HepG2 (cell line): ENCODE measurements at regions not wholly inside any gene's neighbourhood (a gene's known extent, or its start where the extent isn't known, plus 50 kb on each side); places are given as distances from the start of the nearest gene placed in this dataset.

Source experiments
- CBFB ChIP-seq: sonication (generic); formaldehyde crosslinking; IDR thresholded peaks from 2 replicates; pipeline ENCODE4 v1.4.0; 2020; ENCODE audit warnings: missing genetic modification reagents
- FLYWCH1 ChIP-seq: sonication (generic); formaldehyde crosslinking; IDR thresholded peaks from 2 replicates; pipeline ENCODE4 v1.8.1; 2023; ENCODE audit warnings: mild to moderate bottlenecking, missing genetic modification reagents
- HOXA9 ChIP-seq: sonication (generic); formaldehyde crosslinking; IDR thresholded peaks from 2 replicates; pipeline ENCODE4 v1.8.1; 2022; ENCODE audit warnings: missing genetic modification reagents, mild to moderate bottlenecking, moderate library complexity, borderline replicate concordance
- IRX3 ChIP-seq: sonication (generic); formaldehyde crosslinking; IDR thresholded peaks from 2 replicates; pipeline ENCODE4 v1.8.1; 2023; ENCODE audit warnings: mild to moderate bottlenecking, low read depth, missing genetic modification reagents, borderline replicate concordance
- JUNB ChIP-seq: sonication (generic); formaldehyde crosslinking; IDR thresholded peaks from 2 replicates; pipeline ENCODE4 v1.8.0; 2022; ENCODE audit warnings: missing genetic modification reagents, mild to moderate bottlenecking, borderline replicate concordance
- KDM6A ChIP-seq: IDR thresholded peaks from 2 replicates; pipeline ENCODE4 v1.6.1; 2016; ENCODE audit warnings: low read depth
- NFE2L1 ChIP-seq: sonication (generic); formaldehyde crosslinking; IDR thresholded peaks from 2 replicates; pipeline ENCODE4 v1.4.0; 2020; ENCODE audit warnings: missing genetic modification reagents, mild to moderate bottlenecking, borderline replicate concordance
- RCOR2 ChIP-seq: IDR thresholded peaks from 2 replicates; pipeline ENCODE4 v1.6.1; 2016; ENCODE audit warnings: missing biosample characterization, missing genetic modification reagents
- ZBTB7B ChIP-seq: sonication (generic); formaldehyde crosslinking; IDR thresholded peaks from 2 replicates; pipeline ENCODE4 v1.4.0; 2020; ENCODE audit warnings: missing genetic modification reagents
- ZFYVE20 ChIP-seq: sonication (generic); formaldehyde crosslinking; IDR thresholded peaks from 2 replicates; pipeline ENCODE4 v1.8.0; 2023; ENCODE audit warnings: low read depth, mild to moderate bottlenecking, moderate library complexity, missing genetic modification reagents, borderline replicate concordance
- ZNF136 ChIP-seq: sonication (generic); formaldehyde crosslinking; IDR thresholded peaks from 2 replicates; pipeline ENCODE4 v1.8.1; 2022; ENCODE audit warnings: low read depth, mild to moderate bottlenecking, moderate library complexity, missing genetic modification reagents
- ZNF629 ChIP-seq: sonication (generic); formaldehyde crosslinking; conservative IDR thresholded peaks from 2 replicates; pipeline ENCODE4 v1.5.0; 2020; ENCODE audit warnings: missing genetic modification reagents
- ZNF768 ChIP-seq: sonication (generic); formaldehyde crosslinking; IDR thresholded peaks from 2 replicates; pipeline ENCODE4 v1.4.0; 2020; ENCODE audit warnings: missing genetic modification reagents
- ZNF775 ChIP-seq: sonication (generic); formaldehyde crosslinking; IDR thresholded peaks from 2 replicates; pipeline ENCODE4 v1.4.0; 2020; ENCODE audit warnings: missing genetic modification reagents, mild to moderate bottlenecking, moderate library complexity, borderline replicate concordance
- TF ChIP-seq, protein P1 (sequence below): sonication (generic); formaldehyde crosslinking; IDR thresholded peaks from 2 replicates; pipeline ENCODE4 v1.4.0; 2020; ENCODE audit warnings: missing genetic modification reagents
- TF ChIP-seq, protein P2 (sequence below): sonication (generic); formaldehyde crosslinking; IDR thresholded peaks from 2 replicates; pipeline ENCODE4 v1.5.0; 2020; ENCODE audit warnings: mild to moderate bottlenecking, low read depth, missing genetic modification reagents, borderline replicate concordance
- TF ChIP-seq, protein P3 (sequence below): sonication (generic); formaldehyde crosslinking; IDR thresholded peaks from 2 replicates; pipeline ENCODE4 v1.4.0; 2020; ENCODE audit warnings: missing genetic modification reagents
- TF ChIP-seq, protein P4 (sequence below): IDR thresholded peaks from 2 replicates; pipeline ENCODE4 v1.6.1; 2012; ENCODE audit warnings: low read length, improper control_type of control experiment

DNA sequence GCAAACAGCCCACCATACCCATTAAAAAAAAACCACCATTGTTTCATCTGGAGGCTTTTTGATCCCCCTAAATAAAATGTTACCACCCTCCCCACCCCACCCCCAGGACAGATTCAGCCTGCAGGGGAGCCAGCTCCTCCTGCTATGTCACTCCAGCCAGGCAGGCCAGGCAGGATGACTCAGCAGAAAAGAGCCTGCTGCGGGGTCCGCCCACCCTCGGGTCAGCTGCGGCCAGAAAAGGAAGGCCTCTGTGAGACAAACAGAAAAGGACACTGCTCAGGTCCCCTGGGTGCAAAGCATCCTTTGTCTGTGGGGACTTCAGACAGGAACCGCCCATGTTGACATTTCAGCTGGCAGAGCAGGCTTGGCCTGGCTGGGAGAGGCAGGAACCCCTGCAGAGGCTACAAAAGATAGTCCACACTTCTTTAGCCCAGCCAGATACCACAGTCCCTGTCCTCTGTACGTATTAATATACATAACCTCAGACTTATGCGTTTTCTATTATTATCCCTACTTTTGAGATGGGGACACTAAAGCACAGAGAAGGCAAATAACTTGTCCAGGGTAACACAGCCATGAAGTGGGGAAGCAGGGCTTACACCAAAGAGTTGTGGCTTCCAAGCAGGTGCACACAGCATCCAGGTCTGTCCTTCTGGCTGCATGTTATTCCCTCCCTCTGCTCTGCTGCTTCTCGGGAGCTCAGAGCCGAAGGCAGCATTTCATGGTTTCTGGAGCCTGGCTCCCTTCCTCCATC is 147.7 kb downstream of the CPEB2 start (continued):
- TF ChIP-seq, protein P1, sequence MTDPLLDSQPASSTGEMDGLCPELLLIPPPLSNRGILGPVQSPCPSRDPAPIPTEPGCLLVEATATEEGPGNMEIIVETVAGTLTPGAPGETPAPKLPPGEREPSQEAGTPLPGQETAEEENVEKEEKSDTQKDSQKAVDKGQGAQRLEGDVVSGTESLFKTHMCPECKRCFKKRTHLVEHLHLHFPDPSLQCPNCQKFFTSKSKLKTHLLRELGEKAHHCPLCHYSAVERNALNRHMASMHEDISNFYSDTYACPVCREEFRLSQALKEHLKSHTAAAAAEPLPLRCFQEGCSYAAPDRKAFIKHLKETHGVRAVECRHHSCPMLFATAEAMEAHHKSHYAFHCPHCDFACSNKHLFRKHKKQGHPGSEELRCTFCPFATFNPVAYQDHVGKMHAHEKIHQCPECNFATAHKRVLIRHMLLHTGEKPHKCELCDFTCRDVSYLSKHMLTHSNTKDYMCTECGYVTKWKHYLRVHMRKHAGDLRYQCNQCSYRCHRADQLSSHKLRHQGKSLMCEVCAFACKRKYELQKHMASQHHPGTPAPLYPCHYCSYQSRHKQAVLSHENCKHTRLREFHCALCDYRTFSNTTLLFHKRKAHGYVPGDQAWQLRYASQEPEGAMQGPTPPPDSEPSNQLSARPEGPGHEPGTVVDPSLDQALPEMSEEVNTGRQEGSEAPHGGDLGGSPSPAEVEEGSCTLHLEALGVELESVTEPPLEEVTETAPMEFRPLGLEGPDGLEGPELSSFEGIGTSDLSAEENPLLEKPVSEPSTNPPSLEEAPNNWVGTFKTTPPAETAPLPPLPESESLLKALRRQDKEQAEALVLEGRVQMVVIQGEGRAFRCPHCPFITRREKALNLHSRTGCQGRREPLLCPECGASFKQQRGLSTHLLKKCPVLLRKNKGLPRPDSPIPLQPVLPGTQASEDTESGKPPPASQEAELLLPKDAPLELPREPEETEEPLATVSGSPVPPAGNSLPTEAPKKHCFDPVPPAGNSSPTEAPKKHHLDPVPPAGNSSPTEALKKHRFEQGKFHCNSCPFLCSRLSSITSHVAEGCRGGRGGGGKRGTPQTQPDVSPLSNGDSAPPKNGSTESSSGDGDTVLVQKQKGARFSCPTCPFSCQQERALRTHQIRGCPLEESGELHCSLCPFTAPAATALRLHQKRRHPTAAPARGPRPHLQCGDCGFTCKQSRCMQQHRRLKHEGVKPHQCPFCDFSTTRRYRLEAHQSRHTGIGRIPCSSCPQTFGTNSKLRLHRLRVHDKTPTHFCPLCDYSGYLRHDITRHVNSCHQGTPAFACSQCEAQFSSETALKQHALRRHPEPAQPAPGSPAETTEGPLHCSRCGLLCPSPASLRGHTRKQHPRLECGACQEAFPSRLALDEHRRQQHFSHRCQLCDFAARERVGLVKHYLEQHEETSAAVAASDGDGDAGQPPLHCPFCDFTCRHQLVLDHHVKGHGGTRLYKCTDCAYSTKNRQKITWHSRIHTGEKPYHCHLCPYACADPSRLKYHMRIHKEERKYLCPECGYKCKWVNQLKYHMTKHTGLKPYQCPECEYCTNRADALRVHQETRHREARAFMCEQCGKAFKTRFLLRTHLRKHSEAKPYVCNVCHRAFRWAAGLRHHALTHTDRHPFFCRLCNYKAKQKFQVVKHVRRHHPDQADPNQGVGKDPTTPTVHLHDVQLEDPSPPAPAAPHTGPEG (CRISPR knock-in tag) = no peak
- TF ChIP-seq NFE2L1 (CRISPR knock-in tag) (peak; percentile 40; the same call in 1 of the 2 replicates), ZNF136 (0 out of 2 replicates have a peak, but pooled peaks have one; percentile 50), CBFB (no peak; the same call in 1 of the 2 replicates), RCOR2 (CRISPR knock-in tag) (peak; percentile 78; the same call in 1 of the 2 replicates), ZNF629 (CRISPR knock-in tag) (no peak), ZNF768 (CRISPR knock-in tag) (peak; percentile 91), JUNB (CRISPR knock-in tag) (no peak), FLYWCH1 (no peak), ZFYVE20 (CRISPR knock-in tag) (no peak), IRX3 (no peak), HOXA9 (CRISPR knock-in tag) (no peak), KDM6A (CRISPR knock-in tag) (no peak), ZBTB7B (CRISPR knock-in tag) (peak; percentile 57; the same call in 1 of the 2 replicates), ZNF775 (CRISPR knock-in tag) (no peak)
- TF ChIP-seq, protein P2, sequence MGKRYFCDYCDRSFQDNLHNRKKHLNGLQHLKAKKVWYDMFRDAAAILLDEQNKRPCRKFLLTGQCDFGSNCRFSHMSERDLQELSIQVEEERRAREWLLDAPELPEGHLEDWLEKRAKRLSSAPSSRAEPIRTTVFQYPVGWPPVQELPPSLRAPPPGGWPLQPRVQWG (CRISPR knock-in tag) = no peak
- TF ChIP-seq, protein P3, sequence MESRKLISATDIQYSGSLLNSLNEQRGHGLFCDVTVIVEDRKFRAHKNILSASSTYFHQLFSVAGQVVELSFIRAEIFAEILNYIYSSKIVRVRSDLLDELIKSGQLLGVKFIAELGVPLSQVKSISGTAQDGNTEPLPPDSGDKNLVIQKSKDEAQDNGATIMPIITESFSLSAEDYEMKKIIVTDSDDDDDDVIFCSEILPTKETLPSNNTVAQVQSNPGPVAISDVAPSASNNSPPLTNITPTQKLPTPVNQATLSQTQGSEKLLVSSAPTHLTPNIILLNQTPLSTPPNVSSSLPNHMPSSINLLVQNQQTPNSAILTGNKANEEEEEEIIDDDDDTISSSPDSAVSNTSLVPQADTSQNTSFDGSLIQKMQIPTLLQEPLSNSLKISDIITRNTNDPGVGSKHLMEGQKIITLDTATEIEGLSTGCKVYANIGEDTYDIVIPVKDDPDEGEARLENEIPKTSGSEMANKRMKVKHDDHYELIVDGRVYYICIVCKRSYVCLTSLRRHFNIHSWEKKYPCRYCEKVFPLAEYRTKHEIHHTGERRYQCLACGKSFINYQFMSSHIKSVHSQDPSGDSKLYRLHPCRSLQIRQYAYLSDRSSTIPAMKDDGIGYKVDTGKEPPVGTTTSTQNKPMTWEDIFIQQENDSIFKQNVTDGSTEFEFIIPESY (CRISPR knock-in tag) = no peak
- TF ChIP-seq, protein P4, sequence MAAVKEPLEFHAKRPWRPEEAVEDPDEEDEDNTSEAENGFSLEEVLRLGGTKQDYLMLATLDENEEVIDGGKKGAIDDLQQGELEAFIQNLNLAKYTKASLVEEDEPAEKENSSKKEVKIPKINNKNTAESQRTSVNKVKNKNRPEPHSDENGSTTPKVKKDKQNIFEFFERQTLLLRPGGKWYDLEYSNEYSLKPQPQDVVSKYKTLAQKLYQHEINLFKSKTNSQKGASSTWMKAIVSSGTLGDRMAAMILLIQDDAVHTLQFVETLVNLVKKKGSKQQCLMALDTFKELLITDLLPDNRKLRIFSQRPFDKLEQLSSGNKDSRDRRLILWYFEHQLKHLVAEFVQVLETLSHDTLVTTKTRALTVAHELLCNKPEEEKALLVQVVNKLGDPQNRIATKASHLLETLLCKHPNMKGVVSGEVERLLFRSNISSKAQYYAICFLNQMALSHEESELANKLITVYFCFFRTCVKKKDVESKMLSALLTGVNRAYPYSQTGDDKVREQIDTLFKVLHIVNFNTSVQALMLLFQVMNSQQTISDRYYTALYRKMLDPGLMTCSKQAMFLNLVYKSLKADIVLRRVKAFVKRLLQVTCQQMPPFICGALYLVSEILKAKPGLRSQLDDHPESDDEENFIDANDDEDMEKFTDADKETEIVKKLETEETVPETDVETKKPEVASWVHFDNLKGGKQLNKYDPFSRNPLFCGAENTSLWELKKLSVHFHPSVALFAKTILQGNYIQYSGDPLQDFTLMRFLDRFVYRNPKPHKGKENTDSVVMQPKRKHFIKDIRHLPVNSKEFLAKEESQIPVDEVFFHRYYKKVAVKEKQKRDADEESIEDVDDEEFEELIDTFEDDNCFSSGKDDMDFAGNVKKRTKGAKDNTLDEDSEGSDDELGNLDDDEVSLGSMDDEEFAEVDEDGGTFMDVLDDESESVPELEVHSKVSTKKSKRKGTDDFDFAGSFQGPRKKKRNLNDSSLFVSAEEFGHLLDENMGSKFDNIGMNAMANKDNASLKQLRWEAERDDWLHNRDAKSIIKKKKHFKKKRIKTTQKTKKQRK = no peak
